Cardiac muscle cell (in vitro differentiated cells and primary cell): ENCODE measurements at regions not wholly inside any gene's neighbourhood (a gene's known extent, or its start where the extent isn't known, plus 50 kb on each side); places are given as distances from the start of the nearest gene placed in this dataset.

ENCODE experiments used
- DNase-seq, 2 donors: peaks; one replicate each; pipeline versions ENCODE4 v3.0.0 to v3.0.0-alpha.2; 2010 to 2017; ENCODE audit warnings: low read depth in 1 of 2, low spot score in 1 of 2
- H3K27ac ChIP-seq: fragments of 200-600 bp; sonication (generic); 2 replicates; pipeline ENCODE4 v1.5.1; 2016
- H3K27me3 ChIP-seq: fragments of 200-600 bp; sonication (generic); 2 replicates; pipeline ENCODE4 v1.6.0; 2016; ENCODE audit warnings: control low read depth
- H3K36me3 ChIP-seq: fragments of 200-600 bp; sonication (generic); 2 replicates; pipeline ENCODE4 v1.5.1; 2016; ENCODE audit warnings: control low read depth
- H3K4me1 ChIP-seq: fragments of 200-600 bp; sonication (generic); 2 replicates; pipeline ENCODE4 v1.8.1; 2017; ENCODE audit warnings: low read depth, mild to moderate bottlenecking, mixed run types
- H3K4me3 ChIP-seq: fragments of 200-600 bp; sonication (generic); 2 replicates; pipeline ENCODE4 v1.5.1; 2016; ENCODE audit warnings: mild to moderate bottlenecking
- H3K9me3 ChIP-seq: fragments of 200-600 bp; sonication (generic); 2 replicates; pipeline ENCODE4 v1.5.1; 2017; ENCODE audit warnings: low read depth, mild to moderate bottlenecking, control low read depth
- TF ChIP-seq, protein P1 (sequence below): IDR thresholded peaks from 2 replicates; pipeline ENCODE4 v1.5.1; 2012; ENCODE audit warnings: low read depth, mild to moderate bottlenecking, low read length

DNA sequence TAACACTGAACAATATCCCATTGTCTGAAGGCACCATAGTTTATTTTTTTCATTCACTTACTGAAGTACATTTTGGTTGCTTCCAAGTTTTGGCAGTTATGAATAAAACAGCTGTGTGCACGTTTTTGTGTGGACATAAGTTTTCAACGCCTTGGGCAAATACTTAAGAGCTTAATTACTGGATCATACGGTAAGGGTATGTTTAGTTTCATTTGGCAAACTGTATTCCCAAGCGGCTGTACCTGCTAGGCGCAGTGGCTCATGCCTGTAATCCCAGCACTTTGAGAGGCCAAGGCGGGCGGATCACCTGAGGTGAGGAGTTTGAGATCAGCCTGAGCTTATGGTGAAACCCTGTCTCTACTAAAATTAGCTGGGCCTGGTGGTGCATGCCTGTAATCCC, 63.7 kb upstream of the FAM120A start:
- Histone ChIP-seq H3K4me3 (no peak overlapping the region), H3K27ac (no peak overlapping the region), H3K9me3 (no peaks in the 10 kb centered on the region), H3K36me3 (no peaks in the 10 kb centered on the region), H3K4me1 (peaks cover 8% of the 10 kb centered on the region), H3K27me3 (no peaks in the 10 kb centered on the region)
- TF ChIP-seq, protein P1, sequence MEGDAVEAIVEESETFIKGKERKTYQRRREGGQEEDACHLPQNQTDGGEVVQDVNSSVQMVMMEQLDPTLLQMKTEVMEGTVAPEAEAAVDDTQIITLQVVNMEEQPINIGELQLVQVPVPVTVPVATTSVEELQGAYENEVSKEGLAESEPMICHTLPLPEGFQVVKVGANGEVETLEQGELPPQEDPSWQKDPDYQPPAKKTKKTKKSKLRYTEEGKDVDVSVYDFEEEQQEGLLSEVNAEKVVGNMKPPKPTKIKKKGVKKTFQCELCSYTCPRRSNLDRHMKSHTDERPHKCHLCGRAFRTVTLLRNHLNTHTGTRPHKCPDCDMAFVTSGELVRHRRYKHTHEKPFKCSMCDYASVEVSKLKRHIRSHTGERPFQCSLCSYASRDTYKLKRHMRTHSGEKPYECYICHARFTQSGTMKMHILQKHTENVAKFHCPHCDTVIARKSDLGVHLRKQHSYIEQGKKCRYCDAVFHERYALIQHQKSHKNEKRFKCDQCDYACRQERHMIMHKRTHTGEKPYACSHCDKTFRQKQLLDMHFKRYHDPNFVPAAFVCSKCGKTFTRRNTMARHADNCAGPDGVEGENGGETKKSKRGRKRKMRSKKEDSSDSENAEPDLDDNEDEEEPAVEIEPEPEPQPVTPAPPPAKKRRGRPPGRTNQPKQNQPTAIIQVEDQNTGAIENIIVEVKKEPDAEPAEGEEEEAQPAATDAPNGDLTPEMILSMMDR = no peak
- DNase-seq = no peak

DNA sequence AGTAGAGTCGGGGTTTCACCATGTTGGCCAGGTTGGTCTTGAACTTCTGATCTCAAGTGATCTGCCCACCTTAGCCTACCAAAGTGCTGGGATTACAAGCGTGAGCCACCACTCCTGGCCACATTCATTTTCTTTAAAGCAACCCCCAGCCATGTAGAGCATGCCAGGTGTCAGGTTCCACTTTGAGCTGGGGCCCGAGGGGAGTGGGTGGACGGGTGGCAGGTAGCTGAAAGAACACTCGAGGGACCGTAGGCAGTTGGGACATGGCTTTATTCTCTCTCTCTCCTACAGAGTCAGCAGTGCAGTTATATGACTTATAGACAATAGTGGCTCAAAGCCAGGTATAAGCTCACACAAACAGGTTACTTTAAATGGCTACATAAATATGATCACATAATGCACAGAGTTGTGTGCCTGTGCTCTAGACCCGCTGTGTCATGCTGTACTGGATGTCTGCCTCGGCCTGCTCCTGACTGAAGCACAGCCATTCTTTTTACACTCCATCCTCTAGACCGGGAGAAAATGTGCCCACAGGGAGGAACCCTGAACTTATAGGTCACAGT, 60.5 kb upstream of the FAM120A start:
- H3K36me3 ChIP-seq = no peaks in the 10 kb centered on the region
- H3K27ac ChIP-seq = no peak overlapping the region
- no peak for DNase-seq
- no peaks in the 10 kb centered on the region for H3K9me3 ChIP-seq
- H3K4me3 ChIP-seq = no peak overlapping the region
- no peaks in the 10 kb centered on the region for H3K27me3 ChIP-seq
- TF ChIP-seq, protein P1 = no peak
- H3K4me1 ChIP-seq = no peaks in the 10 kb centered on the region

DNA sequence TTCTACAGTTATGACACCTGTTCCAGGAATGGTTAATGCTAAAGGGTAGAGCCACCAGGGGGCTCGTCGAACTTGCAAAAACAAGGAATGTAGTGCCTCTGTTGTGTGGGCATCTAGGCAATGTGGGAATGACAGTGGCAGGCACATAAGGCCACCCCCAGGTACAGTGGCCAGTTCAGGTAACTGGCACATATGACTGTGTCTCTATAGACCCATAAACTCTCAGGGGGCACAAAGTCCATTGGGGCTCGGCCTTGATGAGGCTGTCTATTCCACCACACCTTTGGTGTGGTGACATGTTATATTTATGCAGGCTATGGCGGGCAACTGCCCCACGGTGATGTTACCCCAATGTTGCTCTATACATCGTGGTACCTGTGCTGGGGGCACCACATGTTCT, 59.6 kb upstream of the FAM120A start:
- no peak overlapping the region for H3K4me3 ChIP-seq
- TF ChIP-seq, protein P1 = no peak
- H3K27ac ChIP-seq = no peak overlapping the region
- H3K27me3 ChIP-seq = no peaks in the 10 kb centered on the region
- DNase-seq = no peak
- H3K9me3 ChIP-seq = no peaks in the 10 kb centered on the region
- no peaks in the 10 kb centered on the region for H3K36me3 ChIP-seq
- no peaks in the 10 kb centered on the region for H3K4me1 ChIP-seq

GRCh38 chr9:93392974-93393373, 58.5 kb upstream of the FAM120A start:
- Histone ChIP-seq H3K27me3 (no peaks in the 10 kb centered on the region), H3K27ac (no peak overlapping the region), H3K4me3 (no peak overlapping the region), H3K9me3 (no peaks in the 10 kb centered on the region), H3K4me1 (no peaks in the 10 kb centered on the region), H3K36me3 (no peaks in the 10 kb centered on the region)
- TF ChIP-seq, protein P1 = no peak
- no peak for DNase-seq
